Panc1 (cell line): ENCODE measurements at regions not wholly inside any gene's neighbourhood (a gene's known extent, or its start where the extent isn't known, plus 50 kb on each side); places are given as distances from the start of the nearest gene placed in this dataset.
A peak's percentile ranks its signal among the peaks of the same experiment; 100 is the strongest.

ENCODE experiments used
- POLR2AphosphoS5 ChIP-seq: IDR thresholded peaks from 2 replicates; pipeline ENCODE4 v1.6.1; 2012; ENCODE audit warnings: mild to moderate bottlenecking, low read depth, low read length, moderate library complexity
- TF ChIP-seq, protein P1 (sequence below): fragments of 450-650 bp; IDR thresholded peaks from 2 replicates; pipeline ENCODE4 v1.5.1; 2017; ENCODE audit warnings: mild to moderate bottlenecking
- TF ChIP-seq, protein P2 (sequence below), 2 experiments: IDR thresholded peaks; 2 replicates each; pipeline ENCODE4 v1.6.1; 2011 to 2012; ENCODE audit warnings: low read depth in 2 of 2, control low read depth in 1 of 2, low read length in 1 of 2, mild to moderate bottlenecking in 1 of 2, moderate library complexity in 1 of 2; ENCODE audit not compliant: insufficient read depth in 1 of 2

- TF ChIP-seq, protein P1, sequence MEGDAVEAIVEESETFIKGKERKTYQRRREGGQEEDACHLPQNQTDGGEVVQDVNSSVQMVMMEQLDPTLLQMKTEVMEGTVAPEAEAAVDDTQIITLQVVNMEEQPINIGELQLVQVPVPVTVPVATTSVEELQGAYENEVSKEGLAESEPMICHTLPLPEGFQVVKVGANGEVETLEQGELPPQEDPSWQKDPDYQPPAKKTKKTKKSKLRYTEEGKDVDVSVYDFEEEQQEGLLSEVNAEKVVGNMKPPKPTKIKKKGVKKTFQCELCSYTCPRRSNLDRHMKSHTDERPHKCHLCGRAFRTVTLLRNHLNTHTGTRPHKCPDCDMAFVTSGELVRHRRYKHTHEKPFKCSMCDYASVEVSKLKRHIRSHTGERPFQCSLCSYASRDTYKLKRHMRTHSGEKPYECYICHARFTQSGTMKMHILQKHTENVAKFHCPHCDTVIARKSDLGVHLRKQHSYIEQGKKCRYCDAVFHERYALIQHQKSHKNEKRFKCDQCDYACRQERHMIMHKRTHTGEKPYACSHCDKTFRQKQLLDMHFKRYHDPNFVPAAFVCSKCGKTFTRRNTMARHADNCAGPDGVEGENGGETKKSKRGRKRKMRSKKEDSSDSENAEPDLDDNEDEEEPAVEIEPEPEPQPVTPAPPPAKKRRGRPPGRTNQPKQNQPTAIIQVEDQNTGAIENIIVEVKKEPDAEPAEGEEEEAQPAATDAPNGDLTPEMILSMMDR = peak; percentile 40
- TF ChIP-seq, protein P2, sequence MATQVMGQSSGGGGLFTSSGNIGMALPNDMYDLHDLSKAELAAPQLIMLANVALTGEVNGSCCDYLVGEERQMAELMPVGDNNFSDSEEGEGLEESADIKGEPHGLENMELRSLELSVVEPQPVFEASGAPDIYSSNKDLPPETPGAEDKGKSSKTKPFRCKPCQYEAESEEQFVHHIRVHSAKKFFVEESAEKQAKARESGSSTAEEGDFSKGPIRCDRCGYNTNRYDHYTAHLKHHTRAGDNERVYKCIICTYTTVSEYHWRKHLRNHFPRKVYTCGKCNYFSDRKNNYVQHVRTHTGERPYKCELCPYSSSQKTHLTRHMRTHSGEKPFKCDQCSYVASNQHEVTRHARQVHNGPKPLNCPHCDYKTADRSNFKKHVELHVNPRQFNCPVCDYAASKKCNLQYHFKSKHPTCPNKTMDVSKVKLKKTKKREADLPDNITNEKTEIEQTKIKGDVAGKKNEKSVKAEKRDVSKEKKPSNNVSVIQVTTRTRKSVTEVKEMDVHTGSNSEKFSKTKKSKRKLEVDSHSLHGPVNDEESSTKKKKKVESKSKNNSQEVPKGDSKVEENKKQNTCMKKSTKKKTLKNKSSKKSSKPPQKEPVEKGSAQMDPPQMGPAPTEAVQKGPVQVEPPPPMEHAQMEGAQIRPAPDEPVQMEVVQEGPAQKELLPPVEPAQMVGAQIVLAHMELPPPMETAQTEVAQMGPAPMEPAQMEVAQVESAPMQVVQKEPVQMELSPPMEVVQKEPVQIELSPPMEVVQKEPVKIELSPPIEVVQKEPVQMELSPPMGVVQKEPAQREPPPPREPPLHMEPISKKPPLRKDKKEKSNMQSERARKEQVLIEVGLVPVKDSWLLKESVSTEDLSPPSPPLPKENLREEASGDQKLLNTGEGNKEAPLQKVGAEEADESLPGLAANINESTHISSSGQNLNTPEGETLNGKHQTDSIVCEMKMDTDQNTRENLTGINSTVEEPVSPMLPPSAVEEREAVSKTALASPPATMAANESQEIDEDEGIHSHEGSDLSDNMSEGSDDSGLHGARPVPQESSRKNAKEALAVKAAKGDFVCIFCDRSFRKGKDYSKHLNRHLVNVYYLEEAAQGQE (IDR thresholded peaks at IDR 0.05; ENCODE audit: insufficient read depth in 1 of 2, low read depth in 2 of 2, low read length in 1 of 2) = no peak
- TF ChIP-seq POLR2AphosphoS5 = no peak
Observed at GRCh38 chr6:18596531-18596835, 209.3 kb downstream of the RNF144B start.
